OCI-LY7 (cell line): ENCODE measurements at regions not wholly inside any gene's neighbourhood (a gene's known extent, or its start where the extent isn't known, plus 50 kb on each side); places are given as distances from the start of the nearest gene placed in this dataset.

ENCODE experiments used
- BruUV-seq: library from RNA; stranded (reverse); fragments of 400-500 nt; replicated peaks from 2 replicates; lab custom pipeline; 2021; lab: Mats Ljungman, UMichigan
- CTCF ChIA-PET: fragments of 300-600 bp; sonication (Branson Sonifier 250); formaldehyde crosslinking; loops from one replicate; lab custom pipeline; 2022; ENCODE audit warnings: antibody characterized with exemption; ENCODE audit not compliant: unreplicated experiment; lab: Charles Lee
- POLR2A ChIA-PET: fragments of 300-600 bp; sonication (Branson Sonifier 250); formaldehyde crosslinking; loops from one replicate; lab custom pipeline; 2022; ENCODE audit warnings: antibody characterized with exemption; lab: Charles Lee
- DNase-seq: peaks from one replicate; pipeline ENCODE4 v3.0.0-alpha.2; 2015; ENCODE audit warnings: low spot score
- H2AFZ ChIP-seq: fragments of 200-600 bp; sonication (generic), shearing (Covaris generic); 2 replicates; pipeline ENCODE4 v1.6.1; 2014; ENCODE audit warnings: mild to moderate bottlenecking, antibody characterized with exemption, low read length, moderate library complexity
- H3K27ac ChIP-seq: fragments of 200-600 bp; sonication (generic); 2 replicates; pipeline ENCODE4 v1.5.1; 2014; ENCODE audit warnings: mixed run types, low read depth, mild to moderate bottlenecking, moderate library complexity, low read length, inconsistent platforms; ENCODE audit not compliant: poor library complexity, severe bottlenecking
- H3K36me3 ChIP-seq: fragments of 200-600 bp; sonication (generic); 2 replicates; pipeline ENCODE4 v1.6.1; 2014; ENCODE audit warnings: mild to moderate bottlenecking, antibody characterized with exemption, low read length, moderate library complexity, mixed read lengths; ENCODE audit not compliant: insufficient read depth
- H3K4me1 ChIP-seq: fragments of 200-600 bp; sonication (generic); 2 replicates; pipeline ENCODE4 v1.5.1; 2014; ENCODE audit warnings: mild to moderate bottlenecking, low read length; ENCODE audit not compliant: insufficient read depth, poor library complexity, severe bottlenecking
- H3K4me2 ChIP-seq: fragments of 200-600 bp; sonication (generic); 2 replicates; pipeline ENCODE4 v1.6.1; 2014; ENCODE audit warnings: mild to moderate bottlenecking, low read length
- H3K4me3 ChIP-seq: fragments of 200-600 bp; sonication (generic); 2 replicates; pipeline ENCODE4 v1.5.1; 2014; ENCODE audit warnings: mild to moderate bottlenecking, low read depth, low read length; ENCODE audit not compliant: poor library complexity, severe bottlenecking
- H3K79me2 ChIP-seq: fragments of 200-600 bp; sonication (generic); 2 replicates; pipeline ENCODE4 v1.6.1; 2016; ENCODE audit warnings: low read depth, mild to moderate bottlenecking, low read length, moderate library complexity, mixed read lengths; ENCODE audit not compliant: insufficient read depth
- H3K9me2 ChIP-seq: fragments of 200-600 bp; sonication (generic); 2 replicates; pipeline ENCODE4 v1.6.1; 2016; ENCODE audit warnings: mild to moderate bottlenecking, low read length, mixed read lengths; ENCODE audit not compliant: insufficient read depth
- H3K9me3 ChIP-seq: fragments of 200-600 bp; sonication (generic); 2 replicates; pipeline ENCODE4 v1.6.1; 2014; ENCODE audit warnings: mild to moderate bottlenecking, mixed run types, low read length, mixed read lengths
- H4K20me1 ChIP-seq: fragments of 200-600 bp; sonication (generic); 2 replicates; pipeline ENCODE4 v1.6.1; 2014; ENCODE audit warnings: mild to moderate bottlenecking, antibody characterized with exemption, low read length, moderate library complexity, mixed read lengths; ENCODE audit not compliant: insufficient read depth
- EZH2phosphoT487 ChIP-seq: fragments of 200-600 bp; sonication (generic); IDR thresholded peaks from 2 replicates; pipeline ENCODE4 v1.6.1; 2018; ENCODE audit warnings: low read depth, borderline replicate concordance, mild to moderate bottlenecking, mixed run types, antibody characterized with exemption, low read length, moderate library complexity, mixed read lengths
- intact Hi-C: fragments of 100-400 bp; cut with micrococcal nuclease; formaldehyde crosslinking; loops from one replicate; pipeline ENCODE4 v1.10.0; 2022; ENCODE audit not compliant: unreplicated experiment
- TF ChIP-seq, protein P1 (sequence below): fragments of 200-600 bp; sonication (generic); conservative IDR thresholded peaks from 2 replicates; pipeline ENCODE4 v1.5.1; 2014; ENCODE audit warnings: mild to moderate bottlenecking, antibody characterized with exemption, low read length, moderate library complexity, mixed read lengths

DNA sequence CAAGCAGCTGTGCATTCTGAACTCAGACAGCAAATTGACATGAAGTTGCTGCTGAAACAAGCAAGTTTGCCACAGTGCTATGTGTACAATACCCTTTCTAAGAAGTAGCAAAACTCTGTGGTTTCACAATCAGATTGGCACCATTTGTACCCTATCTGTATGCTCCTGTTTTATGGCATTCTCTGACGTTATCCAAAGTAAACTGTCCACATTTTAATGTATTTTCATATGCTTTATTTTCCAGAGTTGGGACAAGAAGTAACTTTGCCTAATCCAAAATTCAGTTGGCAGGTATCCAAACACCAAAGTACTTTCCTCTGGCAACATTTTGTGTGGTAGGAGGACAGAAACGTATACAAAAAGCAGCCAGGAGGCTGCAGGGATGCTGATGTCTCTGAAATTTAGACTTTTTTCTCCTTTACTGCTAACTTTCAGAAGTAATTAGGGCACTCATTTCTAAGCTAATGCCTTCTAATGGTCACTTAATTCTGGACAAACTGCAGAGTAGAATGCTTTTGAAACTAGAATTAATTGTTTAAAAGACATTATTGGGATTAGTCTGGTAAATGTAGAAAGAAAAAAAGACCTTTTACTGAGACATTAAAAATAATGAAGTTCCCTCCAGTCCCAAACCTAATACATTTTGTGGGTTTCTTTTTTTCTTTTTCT, 414.7 kb upstream of the NRP1 start:
- Histone ChIP-seq H3K9me3 (no peaks in the 10 kb centered on the region), H3K4me3 (no peak overlapping the region), H3K27ac (no peak overlapping the region), H3K36me3 (no peaks in the 10 kb centered on the region), H2AFZ (no peak overlapping the region), H3K79me2 (no peaks in the 10 kb centered on the region), H3K4me2 (no peak overlapping the region), H4K20me1 (no peaks in the 10 kb centered on the region), H3K4me1 (no peaks in the 10 kb centered on the region), H3K9me2 (no peaks in the 10 kb centered on the region)
- BruUV-seq, result no TSS peak
- ChIA-PET CTCF (no interaction called here), POLR2A (interaction anchor here (0.6 kb wide), 1 partner anchor 30 kb away, joined by 3 read pairs; no protein-coding TSS in a partner anchor)
- DNase-seq, result no peak
- TF ChIP-seq, protein P1, sequence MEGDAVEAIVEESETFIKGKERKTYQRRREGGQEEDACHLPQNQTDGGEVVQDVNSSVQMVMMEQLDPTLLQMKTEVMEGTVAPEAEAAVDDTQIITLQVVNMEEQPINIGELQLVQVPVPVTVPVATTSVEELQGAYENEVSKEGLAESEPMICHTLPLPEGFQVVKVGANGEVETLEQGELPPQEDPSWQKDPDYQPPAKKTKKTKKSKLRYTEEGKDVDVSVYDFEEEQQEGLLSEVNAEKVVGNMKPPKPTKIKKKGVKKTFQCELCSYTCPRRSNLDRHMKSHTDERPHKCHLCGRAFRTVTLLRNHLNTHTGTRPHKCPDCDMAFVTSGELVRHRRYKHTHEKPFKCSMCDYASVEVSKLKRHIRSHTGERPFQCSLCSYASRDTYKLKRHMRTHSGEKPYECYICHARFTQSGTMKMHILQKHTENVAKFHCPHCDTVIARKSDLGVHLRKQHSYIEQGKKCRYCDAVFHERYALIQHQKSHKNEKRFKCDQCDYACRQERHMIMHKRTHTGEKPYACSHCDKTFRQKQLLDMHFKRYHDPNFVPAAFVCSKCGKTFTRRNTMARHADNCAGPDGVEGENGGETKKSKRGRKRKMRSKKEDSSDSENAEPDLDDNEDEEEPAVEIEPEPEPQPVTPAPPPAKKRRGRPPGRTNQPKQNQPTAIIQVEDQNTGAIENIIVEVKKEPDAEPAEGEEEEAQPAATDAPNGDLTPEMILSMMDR, result no peak
- no peak for TF ChIP-seq EZH2phosphoT487
- intact Hi-C loops, result no loop called here

DNA sequence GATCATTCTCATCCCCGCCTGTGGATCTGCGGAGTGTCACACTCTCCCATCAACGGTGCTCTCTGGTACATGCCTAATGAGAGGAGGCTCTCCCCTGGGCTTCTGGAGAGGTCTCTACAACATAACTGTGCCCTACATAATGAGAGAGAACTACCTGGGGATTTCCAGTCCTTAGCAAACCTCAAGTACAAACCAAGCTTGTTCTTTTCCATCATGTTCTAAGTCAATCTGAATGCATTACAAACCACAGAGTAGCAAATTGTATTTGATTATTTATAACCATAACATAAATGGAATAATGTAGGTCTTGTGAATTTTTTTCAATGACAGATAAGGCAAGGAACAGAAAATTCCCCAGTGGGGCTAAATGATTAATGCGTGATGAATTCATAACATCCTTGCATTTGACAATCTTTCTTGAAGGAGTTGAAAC, 412.4 kb upstream of the NRP1 start:
- no peaks in the 10 kb centered on the region for H3K36me3 ChIP-seq
- H3K4me1 ChIP-seq, result no peaks in the 10 kb centered on the region
- H4K20me1 ChIP-seq, result no peaks in the 10 kb centered on the region
- H3K9me3 ChIP-seq, result no peaks in the 10 kb centered on the region
- no peaks in the 10 kb centered on the region for H3K79me2 ChIP-seq
- no peak for TF ChIP-seq EZH2phosphoT487
- TF ChIP-seq, protein P1, result no peak
- CTCF ChIA-PET, result no interaction called here
- no peaks in the 10 kb centered on the region for H3K9me2 ChIP-seq
- no peak overlapping the region for H3K4me2 ChIP-seq
- POLR2A ChIA-PET, result interaction anchor here (0.7 kb wide), 1 partner anchor 50 kb away, joined by 3 read pairs; no protein-coding TSS in a partner anchor
- BruUV-seq, result no TSS peak
- no peak for DNase-seq
- no peak overlapping the region for H2AFZ ChIP-seq
- intact Hi-C loops, result no loop called here
- H3K27ac ChIP-seq, result no peak overlapping the region
- no peak overlapping the region for H3K4me3 ChIP-seq

DNA sequence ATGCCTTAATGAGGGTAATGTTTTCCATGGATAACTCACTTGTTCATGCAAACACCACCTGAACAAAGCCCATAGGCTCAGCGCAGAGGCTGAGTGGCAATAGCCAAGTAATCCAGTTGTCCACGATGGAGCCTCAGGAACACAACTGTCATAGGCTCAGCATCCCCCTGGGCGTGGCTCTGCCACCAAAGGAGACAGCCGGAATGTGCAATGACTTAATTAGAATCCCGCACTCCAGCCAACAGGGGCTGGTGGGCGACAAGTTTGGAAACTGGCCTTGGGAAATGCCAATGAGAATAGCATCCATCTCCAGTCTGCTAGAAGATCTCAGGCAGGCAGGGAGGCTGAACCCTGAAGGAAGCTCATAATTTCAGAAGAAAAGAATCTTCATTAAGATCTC, 411.7 kb upstream of the NRP1 start:
- H3K79me2 ChIP-seq, result no peaks in the 10 kb centered on the region
- H2AFZ ChIP-seq, result no peak overlapping the region
- no peaks in the 10 kb centered on the region for H3K9me3 ChIP-seq
- TF ChIP-seq, protein P1, result no peak
- no peak for TF ChIP-seq EZH2phosphoT487
- CTCF ChIA-PET, result no interaction called here
- POLR2A ChIA-PET, result interaction anchor here (0.6 kb wide), 1 partner anchor 129 kb away, joined by 3 read pairs; no protein-coding TSS in a partner anchor
- H4K20me1 ChIP-seq, result no peaks in the 10 kb centered on the region
- intact Hi-C loops, result no loop called here
- DNase-seq, result no peak
- no peak overlapping the region for H3K27ac ChIP-seq
- H3K9me2 ChIP-seq, result no peaks in the 10 kb centered on the region
- H3K4me3 ChIP-seq, result no peak overlapping the region
- no peaks in the 10 kb centered on the region for H3K4me1 ChIP-seq
- H3K36me3 ChIP-seq, result no peaks in the 10 kb centered on the region
- no peak overlapping the region for H3K4me2 ChIP-seq
- no TSS peak for BruUV-seq
